CD4-positive, alpha-beta T cell (primary cell): ENCODE measurements at regions not wholly inside any gene's neighbourhood (a gene's known extent, or its start where the extent isn't known, plus 50 kb on each side); places are given as distances from the start of the nearest gene placed in this dataset.

Experiments
- ATAC-seq: fragments of 200-7000 bp; cut with Tn5 transposase; one replicate; pipeline ENCODE4 v1.10.0; 2022; ENCODE audit warnings: mild to moderate bottlenecking; ENCODE audit not compliant: poor library complexity
- CTCF ChIA-PET: fragments of 350-600 bp; sonication (Branson Sonifier 250); formaldehyde crosslinking; loops from one replicate; lab custom pipeline; 2021; ENCODE audit warnings: antibody characterized with exemption, inconsistent platforms; lab: Charles Lee
- POLR2A ChIA-PET: fragments of 350-600 bp; sonication (Branson Sonifier 250); formaldehyde crosslinking; loops from one replicate; lab custom pipeline; 2021; ENCODE audit warnings: antibody characterized with exemption, inconsistent platforms; lab: Charles Lee
- DNase-seq, 14 experiments: peaks; one replicate each; pipeline ENCODE4 v3.0.0-alpha.2; 2013 to 2020; ENCODE audit warnings: mixed read lengths in 2 of 14
- H3K27ac ChIP-seq, 2 donors: one replicate each; pipeline versions ENCODE4 v1.5.1 to v1.7.0; 2013; ENCODE audit warnings: low read length in 2 of 2, low read depth in 1 of 2, mild to moderate bottlenecking in 1 of 2
- H3K27me3 ChIP-seq, 2 experiments: 1 replicate in 1 of 2; 2 replicates in 1 of 2; pipeline versions ENCODE4 v1.6.1 to v1.7.0; 2013; ENCODE audit warnings: low read length in 2 of 2, control low read depth in 1 of 2, mild to moderate bottlenecking in 1 of 2, moderate library complexity in 1 of 2; ENCODE audit not compliant: insufficient read depth in 2 of 2, control insufficient read depth in 1 of 2
- H3K36me3 ChIP-seq: one replicate; pipeline ENCODE4 v1.6.1; 2013; ENCODE audit warnings: low read length, control low read depth; ENCODE audit not compliant: insufficient read depth
- H3K4me1 ChIP-seq: one replicate; pipeline ENCODE4 v1.6.1; 2013; ENCODE audit warnings: low read length, control low read depth; ENCODE audit not compliant: insufficient read depth
- H3K4me3 ChIP-seq: one replicate; pipeline ENCODE4 v1.5.1; 2013; ENCODE audit warnings: mild to moderate bottlenecking, low read length, moderate library complexity
- H3K9me3 ChIP-seq, 2 experiments: 1 replicate in 1 of 2; 2 replicates in 1 of 2; pipeline versions ENCODE4 v1.6.1 to v1.7.0; 2013; ENCODE audit warnings: low read length in 2 of 2, mild to moderate bottlenecking in 2 of 2, control low read depth in 1 of 2, moderate library complexity in 1 of 2; ENCODE audit not compliant: control insufficient read depth in 1 of 2, insufficient read depth in 1 of 2
- H3K27ac Mint-ChIP-seq: one replicate; pipeline ENCODE4 v1.8.0; 2020; ENCODE audit warnings: mixed read lengths
- H3K27me3 Mint-ChIP-seq: one replicate; pipeline ENCODE4 v1.8.0; 2021; ENCODE audit warnings: mixed read lengths
- H3K36me3 Mint-ChIP-seq: one replicate; pipeline ENCODE4 v1.8.0; 2021; ENCODE audit warnings: low read depth, mixed read lengths
- H3K4me1 Mint-ChIP-seq: one replicate; pipeline ENCODE4 v1.8.0; 2021; ENCODE audit warnings: low read depth, mixed read lengths
- H3K4me3 Mint-ChIP-seq: one replicate; pipeline ENCODE4 v1.8.0; 2020; ENCODE audit warnings: mild to moderate bottlenecking, mixed read lengths
- H3K9me3 Mint-ChIP-seq: one replicate; pipeline ENCODE4 v1.8.0; 2020; ENCODE audit warnings: mixed read lengths
- intact Hi-C, 2 experiments: fragments of 100-400 bp; cut with DNase I in 1 of 2; cut with micrococcal nuclease in 1 of 2; formaldehyde crosslinking; loops; one replicate each; pipeline versions ENCODE4 v1.15.1 to v1.9.0; 2023 to 2025; cut with DNase I, micrococcal nuclease
- TF ChIP-seq, protein P1 (sequence below): fragments of 200-600 bp; IDR thresholded peaks from one replicate; pipeline ENCODE4 v1.8.0; 2022; ENCODE audit warnings: antibody characterized with exemption, mild to moderate bottlenecking

DNA sequence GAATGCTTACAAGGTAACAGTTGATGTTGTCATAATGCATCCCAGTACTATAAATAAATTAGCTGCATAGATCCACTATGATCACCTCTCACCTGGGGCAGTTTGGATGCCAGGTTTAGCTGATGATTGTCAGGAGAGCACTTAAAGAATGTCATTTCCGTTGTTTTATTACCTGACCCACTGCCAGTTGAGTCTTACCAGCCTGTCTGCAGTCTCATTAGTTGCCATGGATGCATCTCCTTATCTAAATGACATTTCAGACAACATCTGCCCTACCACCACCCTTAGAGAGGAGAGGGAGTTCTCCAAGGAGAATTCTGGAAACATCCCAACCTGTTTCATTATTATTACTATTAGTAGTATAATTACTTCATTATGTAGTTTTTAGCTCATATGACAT lies 339.1 kb upstream of the API5 start:
- Histone ChIP-seq H3K36me3 (no peaks in the 10 kb centered on the region), H3K27ac (no peak overlapping the region), H3K4me3 (no peak overlapping the region), H3K4me1 (no peaks in the 10 kb centered on the region), H3K27me3 (no peaks in the 10 kb centered on the region), H3K9me3 (peaks cover 0 to 3% of the 10 kb centered on the region in 2 experiments)
- intact Hi-C loops, result no loop called here
- no peak overlapping the region for H3K27ac Mint-ChIP-seq
- no peaks in the 10 kb centered on the region for H3K4me1 Mint-ChIP-seq
- ATAC-seq, result no peak
- H3K36me3 Mint-ChIP-seq, result no peaks in the 10 kb centered on the region
- TF ChIP-seq, protein P1, sequence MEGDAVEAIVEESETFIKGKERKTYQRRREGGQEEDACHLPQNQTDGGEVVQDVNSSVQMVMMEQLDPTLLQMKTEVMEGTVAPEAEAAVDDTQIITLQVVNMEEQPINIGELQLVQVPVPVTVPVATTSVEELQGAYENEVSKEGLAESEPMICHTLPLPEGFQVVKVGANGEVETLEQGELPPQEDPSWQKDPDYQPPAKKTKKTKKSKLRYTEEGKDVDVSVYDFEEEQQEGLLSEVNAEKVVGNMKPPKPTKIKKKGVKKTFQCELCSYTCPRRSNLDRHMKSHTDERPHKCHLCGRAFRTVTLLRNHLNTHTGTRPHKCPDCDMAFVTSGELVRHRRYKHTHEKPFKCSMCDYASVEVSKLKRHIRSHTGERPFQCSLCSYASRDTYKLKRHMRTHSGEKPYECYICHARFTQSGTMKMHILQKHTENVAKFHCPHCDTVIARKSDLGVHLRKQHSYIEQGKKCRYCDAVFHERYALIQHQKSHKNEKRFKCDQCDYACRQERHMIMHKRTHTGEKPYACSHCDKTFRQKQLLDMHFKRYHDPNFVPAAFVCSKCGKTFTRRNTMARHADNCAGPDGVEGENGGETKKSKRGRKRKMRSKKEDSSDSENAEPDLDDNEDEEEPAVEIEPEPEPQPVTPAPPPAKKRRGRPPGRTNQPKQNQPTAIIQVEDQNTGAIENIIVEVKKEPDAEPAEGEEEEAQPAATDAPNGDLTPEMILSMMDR, result no peak
- POLR2A ChIA-PET, result no interaction called here
- no peaks in the 10 kb centered on the region for H3K27me3 Mint-ChIP-seq
- no peaks in the 10 kb centered on the region for H3K9me3 Mint-ChIP-seq
- CTCF ChIA-PET, result no interaction called here
- no peak for DNase-seq
- no peak overlapping the region for H3K4me3 Mint-ChIP-seq

DNA sequence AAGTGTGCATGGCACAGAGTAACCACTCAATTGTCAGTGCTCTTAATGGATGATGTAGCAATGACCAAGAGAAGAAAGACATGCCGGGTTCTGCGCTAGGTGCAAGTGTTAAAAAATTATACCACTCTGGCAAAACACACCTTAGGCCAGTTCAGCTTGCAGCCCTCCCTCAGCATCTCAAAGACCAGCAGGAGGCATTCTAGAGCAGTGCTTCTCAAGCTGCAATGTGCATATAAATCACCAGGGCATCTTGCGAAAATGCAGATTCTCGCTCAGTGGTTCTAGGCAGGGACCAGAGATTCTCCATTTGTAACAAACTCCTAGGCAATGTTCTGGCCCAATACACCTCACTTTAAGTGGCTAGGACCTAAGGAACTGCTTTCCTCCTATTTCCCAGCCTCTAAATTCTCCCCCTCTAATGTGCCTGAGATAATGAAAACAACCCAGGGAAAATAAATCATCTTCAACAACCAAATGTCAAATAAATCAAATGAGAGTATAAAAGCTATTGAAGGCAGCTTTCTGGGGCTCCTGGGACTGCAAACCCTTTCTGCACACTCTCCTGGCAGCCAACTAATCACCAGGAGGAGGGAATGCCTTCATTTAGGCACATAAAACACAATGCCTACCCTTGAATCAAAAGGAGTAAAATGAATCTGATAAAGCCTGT lies 337.2 kb upstream of the API5 start:
- Histone ChIP-seq H3K4me1 (no peaks in the 10 kb centered on the region), H3K27me3 (no peaks in the 10 kb centered on the region), H3K4me3 (no peak overlapping the region), H3K36me3 (no peaks in the 10 kb centered on the region), H3K9me3 (no peaks in the 10 kb centered on the region), H3K27ac (no peak overlapping the region)
- ChIA-PET CTCF (no interaction called here), POLR2A (no interaction called here)
- H3K4me3 Mint-ChIP-seq, result no peak overlapping the region
- H3K36me3 Mint-ChIP-seq, result no peaks in the 10 kb centered on the region
- no peaks in the 10 kb centered on the region for H3K27me3 Mint-ChIP-seq
- TF ChIP-seq, protein P1, result no peak
- intact Hi-C loops, result no loop called here
- no peak overlapping the region for H3K27ac Mint-ChIP-seq
- DNase-seq (no peak), ATAC-seq (no peak)
- no peaks in the 10 kb centered on the region for H3K4me1 Mint-ChIP-seq
- no peaks in the 10 kb centered on the region for H3K9me3 Mint-ChIP-seq

GRCh38 chr11:42975180-42975529 lies 336.6 kb upstream of the API5 start:
- TF ChIP-seq, protein P1, result no peak
- no peaks in the 10 kb centered on the region for H3K36me3 Mint-ChIP-seq
- no peak overlapping the region for H3K27ac ChIP-seq
- no peak for DNase-seq
- ChIA-PET POLR2A (no interaction called here), CTCF (no interaction called here)
- H3K4me1 ChIP-seq, result no peaks in the 10 kb centered on the region
- H3K4me1 Mint-ChIP-seq, result no peaks in the 10 kb centered on the region
- H3K36me3 ChIP-seq, result no peaks in the 10 kb centered on the region
- no peaks in the 10 kb centered on the region for H3K27me3 Mint-ChIP-seq
- ATAC-seq, result no peak
- intact Hi-C loops, result no loop called here
- H3K4me3 Mint-ChIP-seq, result no peak overlapping the region
- no peaks in the 10 kb centered on the region for H3K9me3 ChIP-seq
- no peak overlapping the region for H3K4me3 ChIP-seq
- H3K27me3 ChIP-seq, result no peaks in the 10 kb centered on the region
- no peak overlapping the region for H3K27ac Mint-ChIP-seq
- no peaks in the 10 kb centered on the region for H3K9me3 Mint-ChIP-seq
